Chondrocyte (in vitro differentiated cells): ENCODE measurements at regions not wholly inside any gene's neighbourhood (a gene's known extent, or its start where the extent isn't known, plus 50 kb on each side); places are given as distances from the start of the nearest gene placed in this dataset.

ENCODE experiments used
- DNase-seq: peaks from one replicate; pipeline ENCODE4 v3.0.0; 2021; ENCODE audit warnings: mixed read lengths, low spot score
- H3K27ac Mint-ChIP-seq: one replicate; pipeline ENCODE4 v1.8.0; 2021; ENCODE audit warnings: mild to moderate bottlenecking, moderate library complexity, mixed read lengths; ENCODE audit not compliant: unreplicated experiment
- H3K27me3 Mint-ChIP-seq: 2 replicates; pipeline ENCODE4 v1.8.0; 2021; ENCODE audit warnings: low read depth, mixed read lengths
- H3K36me3 Mint-ChIP-seq: 2 replicates; pipeline ENCODE4 v1.8.0; 2021; ENCODE audit warnings: low read depth, mixed read lengths
- H3K4me1 Mint-ChIP-seq: 2 replicates; pipeline ENCODE4 v1.8.0; 2021; ENCODE audit warnings: low read depth, mild to moderate bottlenecking, mixed read lengths
- H3K4me3 Mint-ChIP-seq: one replicate; pipeline ENCODE4 v1.8.0; 2021; ENCODE audit warnings: mild to moderate bottlenecking, moderate library complexity, mixed read lengths; ENCODE audit not compliant: unreplicated experiment
- H3K9me3 Mint-ChIP-seq: 2 replicates; pipeline ENCODE4 v1.8.0; 2021; ENCODE audit warnings: low read depth, mixed read lengths
- CTCF ChIP-seq: fragments of 200-600 bp; sonication (generic); IDR thresholded peaks from 2 replicates; pipeline ENCODE4 v1.5.0; 2021; ENCODE audit warnings: antibody characterized with exemption, mild to moderate bottlenecking, moderate library complexity

- peaks cover 1% of the 10 kb centered on the region for H3K27me3 Mint-ChIP-seq
- no peak overlapping the region for H3K4me3 Mint-ChIP-seq
- H3K27ac Mint-ChIP-seq, result no peak overlapping the region
- H3K4me1 Mint-ChIP-seq, result peaks cover 4% of the 10 kb centered on the region
- DNase-seq, result no peak
- H3K9me3 Mint-ChIP-seq, result peaks cover 7% of the 10 kb centered on the region
- no peaks in the 10 kb centered on the region for H3K36me3 Mint-ChIP-seq
- no peak for TF ChIP-seq CTCF
Measured at GRCh38 chr11:133654630-133655212, 122.4 kb upstream of the OPCML start.

- DNase-seq, result no peak
- Mint-ChIP-seq H3K4me1 (no peaks in the 10 kb centered on the region), H3K36me3 (no peaks in the 10 kb centered on the region), H3K4me3 (no peak overlapping the region), H3K9me3 (peaks cover 8% of the 10 kb centered on the region), H3K27me3 (peaks cover 1% of the 10 kb centered on the region), H3K27ac (no peak overlapping the region)
- TF ChIP-seq CTCF, result no peak
Measured at GRCh38 chr11:133653336-133653735, 121.0 kb upstream of the OPCML start.

GRCh38 chr11:133650082-133650481 lies 117.8 kb upstream of the OPCML start:
- no peak for DNase-seq
- Mint-ChIP-seq H3K27me3 (peaks cover 1% of the 10 kb centered on the region), H3K27ac (no peak overlapping the region), H3K4me1 (no peaks in the 10 kb centered on the region), H3K9me3 (peaks cover 9% of the 10 kb centered on the region), H3K36me3 (no peaks in the 10 kb centered on the region), H3K4me3 (no peak overlapping the region)
- no peak for TF ChIP-seq CTCF

GRCh38 chr11:133649040-133649439 lies 116.7 kb upstream of the OPCML start:
- no peak for TF ChIP-seq CTCF
- DNase-seq, result no peak
- Mint-ChIP-seq H3K27ac (no peak overlapping the region), H3K4me3 (no peak overlapping the region), H3K9me3 (peaks cover 9% of the 10 kb centered on the region), H3K4me1 (no peaks in the 10 kb centered on the region), H3K27me3 (no peaks in the 10 kb centered on the region), H3K36me3 (no peaks in the 10 kb centered on the region)

GRCh38 chr11:133639408-133639807 lies 107.1 kb upstream of the OPCML start:
- TF ChIP-seq CTCF, result no peak
- Mint-ChIP-seq H3K4me1 (no peaks in the 10 kb centered on the region), H3K36me3 (no peaks in the 10 kb centered on the region), H3K4me3 (no peak overlapping the region), H3K27ac (no peak overlapping the region), H3K9me3 (peaks cover 2% of the 10 kb centered on the region), H3K27me3 (peaks cover 2% of the 10 kb centered on the region)
- no peak for DNase-seq
